HG03045 (cell line): ENCODE measurements at regions not wholly inside any gene's neighbourhood (a gene's known extent, or its start where the extent isn't known, plus 50 kb on each side); places are given as distances from the start of the nearest gene placed in this dataset.
"Not testable (repeated sequence)": the region's sequence is repeated elsewhere in the genome, so short reads cannot be mapped to it uniquely, and the experiment has no call there.

Source experiments
- ATAC-seq: cut with Tn5 transposase; IDR thresholded peaks from one replicate; pipeline ENCODE4 v1.9.1; 2021; ENCODE audit warnings: mild to moderate bottlenecking, moderate library complexity; ENCODE audit not compliant: unreplicated experiment

DNA sequence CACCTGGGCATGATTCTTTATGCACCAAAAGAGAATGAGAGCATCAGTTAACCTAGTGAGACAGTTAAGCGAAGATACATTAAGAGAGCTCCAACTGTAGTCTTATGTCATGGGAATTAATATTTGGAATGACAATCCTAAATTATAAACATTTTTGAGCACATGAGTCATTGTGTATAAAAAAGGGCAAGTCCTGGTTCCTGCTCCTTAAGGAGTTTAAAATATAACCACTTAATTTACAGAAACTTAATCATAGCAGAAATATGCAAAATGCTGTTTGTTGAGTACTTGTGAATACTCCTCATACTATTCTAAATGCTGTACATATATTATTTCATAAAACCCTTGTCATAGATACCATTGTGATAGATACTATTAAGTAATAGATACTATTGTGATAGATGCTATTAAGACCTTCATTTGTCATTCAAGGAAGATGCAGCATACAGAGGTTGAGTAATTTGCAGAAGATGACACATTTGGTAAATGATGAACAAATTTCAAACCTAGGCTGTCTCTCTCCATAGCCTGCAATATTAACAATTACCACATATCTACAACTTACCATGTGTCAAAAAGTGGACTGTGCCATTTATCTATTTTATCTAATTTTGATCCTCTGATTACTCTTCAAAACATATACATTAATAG is 301.0 kb downstream of the TBC1D4 start:
- ATAC-seq = no peak

- no peak for ATAC-seq
These were observed 303.5 kb downstream of the TBC1D4 start for GRCh38 chr13:75178436-75178835.

- no peak for ATAC-seq
These were observed 306.4 kb downstream of the TBC1D4 start for GRCh38 chr13:75175575-75175974.

DNA sequence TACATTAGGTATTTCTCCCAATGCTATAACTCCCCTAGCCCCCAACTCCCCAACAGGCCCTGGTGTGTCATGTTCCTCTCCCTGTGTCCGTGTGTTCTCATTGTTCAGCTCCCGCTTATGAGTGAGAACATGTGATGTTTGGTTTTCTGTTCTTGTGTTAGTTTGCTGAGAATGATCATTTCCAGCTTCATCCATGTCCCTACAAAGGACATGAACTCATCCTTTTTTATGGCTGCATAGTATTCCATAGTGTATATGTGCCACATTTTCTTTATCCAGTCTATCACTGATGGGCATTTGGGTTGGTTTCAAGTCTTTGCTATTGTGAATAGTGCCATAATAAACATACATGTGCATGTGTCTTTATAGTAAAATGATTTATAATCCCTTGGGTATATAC is 306.9 kb downstream of the TBC1D4 start:
- not testable (repeated sequence) for ATAC-seq

- no peak for ATAC-seq
These were observed 307.5 kb downstream of the TBC1D4 start for GRCh38 chr13:75174481-75174880.

GRCh38 chr13:75173457-75174356 is 308.3 kb downstream of the TBC1D4 start:
- ATAC-seq = no peak

DNA sequence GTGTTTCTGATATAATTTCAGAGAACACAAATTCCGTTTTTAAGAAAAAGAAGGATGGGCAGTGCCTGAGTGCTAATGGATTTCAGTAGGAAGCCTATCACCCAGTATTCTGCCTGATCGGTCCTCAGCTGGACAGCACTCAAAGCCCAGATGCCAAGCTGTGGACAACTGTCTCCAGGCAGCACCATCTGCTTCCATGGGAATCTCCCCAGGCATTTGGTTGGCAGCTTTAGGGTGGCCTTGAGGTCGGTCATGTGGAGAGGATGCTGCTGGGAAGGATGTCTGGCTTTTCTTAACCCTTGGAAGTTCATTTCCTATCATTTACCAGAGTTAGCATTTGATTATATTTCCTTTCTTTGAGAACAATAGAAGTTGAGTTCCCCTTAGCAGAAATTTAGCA is 311.7 kb downstream of the TBC1D4 start:
- no peak for ATAC-seq

GRCh38 chr13:75165543-75166230 is 316.3 kb downstream of the TBC1D4 start:
- no peak for ATAC-seq

GRCh38 chr13:75161804-75162203 is 320.2 kb downstream of the TBC1D4 start:
- ATAC-seq = no peak

DNA sequence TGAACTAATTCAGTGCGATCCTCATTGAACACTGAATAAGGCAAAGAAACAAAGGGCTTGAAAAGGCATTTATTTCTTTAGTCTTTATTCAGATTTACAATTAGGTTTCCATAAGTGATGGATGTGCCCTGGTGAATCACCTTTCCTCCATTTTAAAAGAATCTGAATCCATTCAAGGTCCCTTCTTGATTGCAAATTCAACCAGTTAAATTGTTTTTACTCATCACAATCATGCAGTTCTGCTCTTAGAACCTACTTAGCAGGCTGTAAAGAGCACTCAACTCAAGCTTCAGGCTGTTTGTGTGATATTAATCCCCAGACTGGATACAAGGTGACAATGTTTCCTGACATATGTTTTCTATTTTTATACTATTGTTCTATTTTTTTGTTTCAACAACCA is 321.0 kb downstream of the TBC1D4 start:
- no peak for ATAC-seq

GRCh38 chr13:75154331-75154730 is 327.6 kb downstream of the TBC1D4 start:
- ATAC-seq = no peak

DNA sequence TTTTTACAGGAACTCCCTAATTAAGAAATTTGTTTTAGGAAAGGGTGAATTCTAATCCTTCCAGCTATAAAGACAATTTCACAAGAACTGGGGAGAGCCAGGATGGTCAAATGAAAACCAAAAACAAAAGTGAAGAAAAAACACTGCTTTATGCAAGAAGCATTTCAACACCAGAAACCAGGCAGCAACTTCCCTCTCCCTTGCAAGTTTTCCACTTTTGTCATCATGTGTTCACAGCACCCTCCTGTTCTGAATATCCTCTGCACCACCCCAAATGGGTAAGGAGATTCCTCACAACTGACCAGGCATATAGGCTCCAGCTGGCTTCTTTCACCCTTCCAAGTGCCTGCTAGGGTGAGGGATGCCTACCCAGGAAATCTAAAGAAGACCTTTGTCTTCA is 328.1 kb downstream of the TBC1D4 start:
- ATAC-seq = no peak

DNA sequence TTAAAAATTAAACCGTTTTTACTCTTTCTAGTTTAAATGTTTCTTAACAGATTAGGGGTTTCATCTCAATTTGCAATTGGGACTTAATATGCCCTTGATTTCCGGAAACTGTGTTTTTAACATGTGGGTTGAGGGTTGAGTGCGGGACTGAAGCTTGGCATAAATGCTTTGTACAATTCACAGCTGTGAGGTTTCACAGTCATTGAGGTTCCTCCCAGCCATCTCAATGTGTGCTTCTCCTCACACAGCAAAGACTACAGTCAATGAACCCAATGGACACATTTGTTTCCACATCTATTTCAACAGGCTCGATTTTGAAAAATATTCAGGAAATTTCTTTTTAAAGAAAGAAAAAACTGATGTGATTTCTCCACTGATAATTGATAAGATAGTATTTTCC is 328.6 kb downstream of the TBC1D4 start:
- ATAC-seq = no peak

GRCh38 chr13:75151081-75151643 is 330.8 kb downstream of the TBC1D4 start:
- no peak for ATAC-seq

DNA sequence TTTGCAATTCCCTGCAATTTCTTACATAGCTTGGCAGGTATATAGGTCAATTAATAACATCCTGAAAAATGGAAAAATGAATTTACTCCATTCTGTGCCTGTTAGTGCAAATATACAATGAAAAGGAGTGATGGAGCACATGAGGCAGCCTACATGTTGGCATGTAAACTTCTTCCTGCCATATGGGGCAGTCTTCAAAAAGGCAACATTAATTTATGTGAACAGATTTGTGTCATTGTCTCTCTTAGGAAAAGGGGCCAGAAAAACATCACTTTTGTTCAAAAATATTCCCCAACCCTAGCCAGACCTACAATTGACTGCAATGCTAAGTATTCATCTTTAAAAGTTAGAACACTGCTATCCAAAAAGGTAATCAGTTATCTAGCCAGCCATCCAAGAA is 332.2 kb downstream of the TBC1D4 start:
- ATAC-seq = no peak

- no peak for ATAC-seq
These were observed 334.0 kb downstream of the TBC1D4 start for GRCh38 chr13:75147946-75148345.

- ATAC-seq = no peak
These were observed 335.5 kb downstream of the TBC1D4 start for GRCh38 chr13:75146436-75146835.

DNA sequence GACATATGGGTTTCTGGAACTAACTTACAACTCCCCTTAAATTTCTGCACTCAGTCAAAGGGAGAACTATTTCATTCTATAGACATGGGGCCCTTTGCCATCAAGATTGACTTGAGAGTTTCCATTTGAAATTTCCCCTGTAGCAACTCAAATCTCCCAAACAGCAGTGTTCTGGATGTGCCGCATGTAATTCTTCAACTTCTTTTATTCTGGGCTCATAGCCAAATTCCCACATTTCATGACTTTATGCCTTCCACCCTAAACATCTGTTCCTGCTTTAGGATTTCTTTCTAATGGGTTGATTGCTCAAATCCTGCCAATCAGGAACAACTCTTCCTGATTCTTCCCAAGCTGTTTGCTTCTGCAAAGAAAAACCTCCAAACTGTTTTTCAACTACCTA is 336.0 kb downstream of the TBC1D4 start:
- ATAC-seq = no peak

GRCh38 chr13:75139291-75139690 is 342.7 kb downstream of the TBC1D4 start:
- no peak for ATAC-seq

GRCh38 chr13:75137911-75138571 is 343.9 kb downstream of the TBC1D4 start:
- ATAC-seq = no peak

DNA sequence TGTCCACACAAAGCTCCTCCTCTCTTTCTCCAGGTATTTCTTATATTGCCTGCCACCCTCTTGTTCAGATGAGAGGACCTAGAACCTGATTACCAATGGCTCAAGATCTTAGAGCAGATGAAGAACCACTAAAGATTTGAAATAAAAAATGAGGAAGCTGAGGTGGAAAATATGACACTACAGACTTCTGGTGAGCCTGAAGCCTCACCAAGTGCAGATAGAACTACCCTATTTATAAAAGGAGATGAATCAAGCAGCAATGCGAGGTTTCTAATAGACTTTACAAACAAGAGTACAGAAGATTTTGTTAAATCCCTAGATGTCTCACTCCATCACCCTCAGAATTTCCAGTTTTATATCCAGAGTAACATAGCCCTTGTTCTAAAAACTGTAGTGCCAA is 345.8 kb downstream of the TBC1D4 start:
- ATAC-seq = no peak
